NB4 (cell line): ENCODE measurements at regions not wholly inside any gene's neighbourhood (a gene's known extent, or its start where the extent isn't known, plus 50 kb on each side); places are given as distances from the start of the nearest gene placed in this dataset.

Experiments used
- DNase-seq: peaks from one replicate; pipeline ENCODE4 v3.0.0; 2010; ENCODE audit warnings: low read depth
- H3K4me3 ChIP-seq: one replicate; pipeline ENCODE4 v1.5.1; 2011; ENCODE audit warnings: mild to moderate bottlenecking, low read depth, low read length, moderate library complexity
- CTCF ChIP-seq: IDR thresholded peaks from one replicate; pipeline ENCODE4 v1.5.1; 2012; ENCODE audit warnings: low read depth, low read length
- MAX ChIP-seq: IDR thresholded peaks from 2 replicates; pipeline ENCODE4 v1.6.1; 2011; ENCODE audit warnings: low read depth, low read length
- MYC ChIP-seq: IDR thresholded peaks from 2 replicates; pipeline ENCODE4 v1.6.1; 2011; ENCODE audit warnings: low read depth, low read length
- POLR2A ChIP-seq: IDR thresholded peaks from 2 replicates; pipeline ENCODE4 v1.6.1; 2011; ENCODE audit warnings: mild to moderate bottlenecking; ENCODE audit not compliant: insufficient read length; ENCODE audit errors: extremely low read depth

GRCh38 chr5:173475780-173476179 lies 140.7 kb downstream of the BOD1 start:
- DNase-seq = no peak
- TF ChIP-seq CTCF (no peak), MAX (no peak), POLR2A (no peak), MYC (no peak)
- H3K4me3 ChIP-seq = no peak overlapping the region

GRCh38 chr5:173474881-173475287 lies 141.6 kb downstream of the BOD1 start:
- DNase-seq = no peak
- TF ChIP-seq MYC (no peak), POLR2A (no peak), MAX (no peak), CTCF (no peak)

GRCh38 chr5:173473288-173473687 lies 143.2 kb downstream of the BOD1 start:
- TF ChIP-seq POLR2A (no peak), CTCF (no peak), MAX (no peak), MYC (no peak)
- no peak overlapping the region for H3K4me3 ChIP-seq
- DNase-seq = no peak

More at GRCh38 chr5:173474881-173475287, 141.6 kb downstream of the BOD1 start:
- H3K4me3 ChIP-seq = no peak overlapping the region

GRCh38 chr5:173472784-173473278 lies 143.6 kb downstream of the BOD1 start:
- no peak overlapping the region for H3K4me3 ChIP-seq
- no peak for DNase-seq
- TF ChIP-seq MYC = no peak
- no peak for TF ChIP-seq POLR2A
- no peak for TF ChIP-seq CTCF
- no peak for TF ChIP-seq MAX

GRCh38 chr5:173472164-173472563 lies 143.9 kb upstream of the STC2 start:
- no peak overlapping the region for H3K4me3 ChIP-seq
- TF ChIP-seq CTCF (no peak), MAX (no peak), POLR2A (no peak), MYC (no peak)
- no peak for DNase-seq

- no peak overlapping the region for H3K4me3 ChIP-seq
- no peak for DNase-seq
- TF ChIP-seq POLR2A (no peak), CTCF (no peak), MYC (no peak), MAX (no peak)
These were observed 140.6 kb upstream of the STC2 start for GRCh38 chr5:173468821-173469251.
